GM23338 (cell line): ENCODE measurements at regions not wholly inside any gene's neighbourhood (a gene's known extent, or its start where the extent isn't known, plus 50 kb on each side); places are given as distances from the start of the nearest gene placed in this dataset.

Source experiments
- CREB1 ChIP-seq: fragments of 250-450 bp; sonication (Bioruptor Pico); IDR thresholded peaks from 2 replicates; pipeline ENCODE4 v1.5.0; 2020; ENCODE audit warnings: low read depth, mild to moderate bottlenecking, moderate library complexity
- EZH2 ChIP-seq: fragments of 200-600 bp; sonication (generic); IDR thresholded peaks from one replicate; pipeline ENCODE4 v1.8.0; 2017; ENCODE audit warnings: antibody characterized with exemption, mild to moderate bottlenecking, low read depth; ENCODE audit not compliant: unreplicated experiment
- NANOG ChIP-seq: IDR thresholded peaks from 2 replicates; pipeline ENCODE4 v1.6.1; 2016; ENCODE audit warnings: antibody characterized with exemption, borderline replicate concordance
- POLR2AphosphoS5 ChIP-seq: IDR thresholded peaks from 2 replicates; pipeline ENCODE4 v1.6.1; 2016; ENCODE audit warnings: antibody characterized with exemption, low read depth
- REST ChIP-seq: IDR thresholded peaks from one replicate; pipeline ENCODE4 v1.6.1; 2018; ENCODE audit warnings: antibody characterized with exemption; ENCODE audit not compliant: unreplicated experiment
- STAT1 ChIP-seq: IDR thresholded peaks from one replicate; pipeline ENCODE4 v1.6.1; 2016; ENCODE audit warnings: antibody characterized with exemption; ENCODE audit not compliant: unreplicated experiment
- ZNF331 ChIP-seq: fragments of 250-450 bp; sonication (Bioruptor Pico); IDR thresholded peaks from 2 replicates; pipeline ENCODE4 v1.5.0; 2020; ENCODE audit warnings: low read depth, mild to moderate bottlenecking, moderate library complexity
- ZNF462 ChIP-seq: fragments of 250-450 bp; sonication (Bioruptor Pico); IDR thresholded peaks from 2 replicates; pipeline ENCODE4 v1.5.0; 2020; ENCODE audit warnings: mild to moderate bottlenecking, moderate library complexity

DNA sequence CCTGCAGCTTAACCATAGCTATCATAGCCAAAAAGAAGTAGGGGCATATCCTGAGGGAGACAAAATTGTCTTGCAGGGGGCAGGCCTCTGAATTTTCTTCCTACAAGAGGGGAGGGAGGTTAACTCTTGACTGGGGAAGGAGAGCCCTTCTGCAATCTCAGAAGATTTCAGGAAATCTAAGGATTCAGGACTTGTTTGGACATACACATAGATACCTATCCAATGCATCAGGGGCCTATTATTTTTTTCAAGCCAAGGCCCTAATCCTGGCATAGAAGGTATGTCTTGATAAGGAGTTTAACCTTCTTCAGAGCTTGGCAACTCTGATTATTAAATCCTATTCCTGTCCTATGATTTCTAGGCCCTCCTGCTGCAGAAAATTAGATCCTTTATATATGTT lies 375.1 kb upstream of the ACTBL2 start (continued):
- no peak for TF ChIP-seq REST
- no peak for TF ChIP-seq POLR2AphosphoS5
- no peak for TF ChIP-seq CREB1 (CRISPR knock-in tag)
- no peak for TF ChIP-seq ZNF331
- TF ChIP-seq NANOG: no peak
- no peak for TF ChIP-seq STAT1
- TF ChIP-seq EZH2: no peak
- TF ChIP-seq ZNF462 (CRISPR knock-in tag): no peak
